ENCODE measurements at regions not wholly inside any gene's neighbourhood (a gene's known extent, or its start where the extent isn't known, plus 50 kb on each side); places are given as distances from the start of the nearest gene placed in this dataset.

- DNase-seq (ENCODE audit: low spot score) = no peak
Measured at GRCh38 chr10:57874810-57875209, 392.9 kb downstream of the IPMK start.

GRCh38 chr10:57867241-57867640 lies 400.5 kb downstream of the IPMK start:
- DNase-seq (ENCODE audit: low spot score) = no peak

GRCh38 chr10:57864765-57865680 lies 402.7 kb downstream of the IPMK start:
- no peak for DNase-seq (ENCODE audit: low spot score)

DNA sequence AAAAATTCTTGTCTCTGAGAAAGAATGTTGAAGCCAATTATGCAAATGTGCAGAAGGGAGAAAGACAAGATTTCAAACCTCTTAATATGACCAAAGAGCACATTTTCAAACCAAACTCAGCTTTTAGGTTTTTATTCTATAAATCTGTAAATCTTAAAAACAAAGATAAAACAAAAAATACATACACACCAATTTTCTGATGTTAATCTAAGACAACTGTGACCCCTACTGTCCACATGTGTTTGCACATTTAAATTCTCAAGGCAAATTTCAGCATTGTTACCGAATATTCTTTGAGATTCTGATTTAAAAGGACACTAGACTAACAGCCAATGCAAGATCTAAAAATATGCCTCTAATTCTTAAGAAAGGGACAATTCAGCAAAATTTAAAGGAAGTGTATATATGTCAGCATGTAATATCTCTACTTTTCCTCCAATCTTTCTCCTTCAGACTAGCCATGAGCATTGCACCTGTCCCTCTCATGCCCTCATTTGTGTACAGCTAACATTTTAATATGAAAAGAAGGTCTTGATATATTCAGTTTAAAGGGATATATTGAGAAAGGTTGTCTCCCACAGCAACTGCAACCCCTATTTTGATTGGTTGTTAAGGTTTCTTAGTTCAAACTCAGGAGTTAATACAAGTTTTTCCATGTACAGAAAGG lies 417.9 kb downstream of the IPMK start:
- DNase-seq (ENCODE audit: low spot score) = no peak

DNA sequence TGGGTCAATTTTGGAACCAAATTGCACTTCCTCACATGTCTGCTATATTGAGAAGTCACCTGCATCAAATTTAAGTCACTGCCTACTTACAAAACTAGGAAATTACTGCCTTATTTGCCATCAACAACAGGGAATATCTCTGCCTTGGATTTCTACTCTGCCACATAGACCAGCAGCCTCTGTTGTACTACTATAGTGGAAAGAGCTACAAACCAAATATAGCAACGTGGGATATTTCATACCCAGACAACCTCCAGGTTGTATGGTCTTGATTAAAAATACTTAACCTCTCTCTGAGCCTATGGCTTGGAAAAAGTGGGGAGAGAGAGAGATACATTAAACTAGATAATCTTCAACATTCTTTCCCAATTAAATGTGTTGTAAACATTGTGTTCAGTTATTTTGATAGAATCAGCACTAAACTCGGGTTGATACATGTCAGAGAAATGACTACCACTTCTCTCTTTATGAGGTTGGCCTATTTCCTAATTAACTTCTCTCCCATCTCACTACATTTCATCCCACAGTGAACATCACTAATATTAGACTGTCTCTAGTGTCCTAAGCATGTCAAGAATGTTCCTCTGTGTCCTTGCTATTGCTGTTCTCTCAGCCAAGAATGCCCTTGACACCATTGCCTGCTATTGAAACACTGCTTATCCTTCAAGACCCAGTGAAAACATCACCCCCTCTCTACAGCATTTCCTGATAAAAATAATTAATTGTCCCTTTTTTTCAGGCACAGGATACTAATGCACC lies 421.2 kb downstream of the IPMK start:
- no peak for DNase-seq (ENCODE audit: low spot score)

DNA sequence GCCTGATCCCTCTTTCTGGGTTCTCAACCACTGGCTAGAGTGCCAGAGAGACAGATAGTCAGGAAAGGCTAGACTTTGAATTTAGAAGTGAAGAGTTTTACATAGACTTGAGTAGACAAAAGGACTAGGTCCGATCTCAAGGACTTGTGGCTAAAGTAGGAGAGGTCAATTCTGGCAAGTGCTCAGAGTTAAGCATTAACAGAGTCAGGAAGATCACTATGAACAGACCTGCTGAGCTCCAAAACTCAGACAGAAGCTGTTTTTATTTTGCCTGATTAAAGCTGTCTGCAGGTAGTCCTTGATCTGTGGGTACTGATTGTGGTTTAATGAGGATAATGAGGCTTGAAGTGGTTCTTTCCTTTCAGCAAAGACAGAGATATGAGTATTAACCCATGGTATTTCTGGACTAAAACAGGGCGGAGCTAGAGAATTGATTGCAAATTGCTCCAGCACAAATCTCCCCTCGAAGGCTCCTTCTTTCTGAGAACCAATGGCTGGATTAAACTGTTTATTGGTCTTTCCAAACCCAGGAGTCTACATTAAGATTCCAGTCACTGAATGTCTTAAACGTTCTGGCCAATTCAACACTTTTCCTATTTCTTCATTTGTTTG lies 423.2 kb downstream of the IPMK start:
- no peak for DNase-seq (ENCODE audit: low spot score)

- DNase-seq (ENCODE audit: low spot score) = no peak
Measured at GRCh38 chr10:57830877-57831560, 436.7 kb downstream of the IPMK start.

GRCh38 chr10:57825015-57825414 lies 442.7 kb downstream of the IPMK start:
- DNase-seq (ENCODE audit: low spot score) = no peak

DNA sequence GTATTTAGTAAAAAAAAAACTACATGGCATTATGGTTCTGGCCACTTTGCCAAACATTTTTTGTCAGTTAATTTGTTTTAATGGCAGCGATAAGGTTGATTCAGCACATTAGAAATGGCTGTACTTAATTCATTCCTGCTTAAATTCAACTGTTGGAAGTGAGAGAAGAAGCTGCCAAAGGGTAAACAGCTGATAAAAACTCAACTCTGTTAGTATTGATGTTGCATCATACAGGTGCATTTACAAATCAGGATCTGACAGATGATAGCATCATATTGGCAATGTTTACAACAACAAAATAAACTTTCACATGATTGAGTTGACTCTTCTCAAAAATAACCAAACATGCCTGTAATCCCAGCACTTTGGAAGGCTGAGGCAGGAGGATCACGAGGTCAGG lies 444.3 kb downstream of the IPMK start:
- no peak for DNase-seq (ENCODE audit: low spot score)

DNA sequence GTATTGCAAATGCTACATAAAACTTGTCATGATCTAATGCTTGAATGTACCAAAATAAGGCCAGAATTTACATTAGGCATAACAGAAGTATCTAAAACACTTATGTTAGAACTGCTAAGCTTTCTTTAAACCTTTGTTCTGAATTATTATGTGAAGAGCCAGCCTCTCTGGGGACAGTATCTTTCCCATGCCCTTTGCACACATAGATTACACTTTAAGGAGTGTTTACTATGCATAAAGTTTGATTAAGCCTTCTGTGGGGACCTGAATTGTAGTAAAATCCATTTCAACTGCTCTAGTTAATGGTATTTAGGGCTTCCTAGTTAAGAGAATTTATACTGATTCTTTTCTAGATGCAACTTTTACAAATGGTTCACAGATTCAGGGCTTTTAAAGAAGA lies 444.7 kb downstream of the IPMK start:
- no peak for DNase-seq (ENCODE audit: low spot score)

GRCh38 chr10:57818522-57818921 lies 449.2 kb downstream of the IPMK start:
- no peak for DNase-seq (ENCODE audit: low spot score)

- no peak for DNase-seq (ENCODE audit: low spot score)
Measured at GRCh38 chr10:57817741-57818140, 450.0 kb downstream of the IPMK start.

GRCh38 chr10:57815949-57816348 lies 451.7 kb downstream of the IPMK start:
- no peak for DNase-seq (ENCODE audit: low spot score)

GRCh38 chr10:57809961-57810360 lies 457.7 kb downstream of the IPMK start:
- no peak for DNase-seq (ENCODE audit: low spot score)

- DNase-seq (ENCODE audit: low spot score) = no peak
Measured at GRCh38 chr10:57807906-57808305, 459.8 kb downstream of the IPMK start.

- DNase-seq (ENCODE audit: low spot score) = no peak
Measured at GRCh38 chr10:57806675-57807074, 461.0 kb downstream of the IPMK start.

DNA sequence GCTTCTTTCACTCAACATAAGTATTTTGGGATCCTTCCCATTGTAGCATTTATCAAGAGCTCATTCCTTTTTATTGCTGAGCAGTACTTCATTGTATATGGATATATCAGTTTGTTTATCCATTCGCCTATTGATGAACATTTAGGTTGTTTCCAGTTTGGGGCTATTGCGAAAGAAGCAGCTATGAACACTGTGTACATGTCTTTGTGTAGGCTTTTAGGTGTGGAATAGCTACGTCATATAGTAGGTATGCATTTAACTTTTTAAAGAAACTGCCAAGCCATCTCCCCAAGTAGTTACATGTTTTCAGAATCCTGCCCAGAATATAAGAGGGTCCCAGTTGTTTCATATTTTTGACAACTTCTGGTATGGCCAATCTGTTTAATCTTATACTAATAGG lies 468.1 kb downstream of the IPMK start:
- no peak for DNase-seq (ENCODE audit: low spot score)

GRCh38 chr10:57798830-57799229 lies 468.9 kb downstream of the IPMK start:
- DNase-seq (ENCODE audit: low spot score) = no peak

- DNase-seq (ENCODE audit: low spot score) = no peak
Measured at GRCh38 chr10:57791546-57791945, 476.1 kb downstream of the IPMK start.

GRCh38 chr10:57790703-57791102 lies 477.0 kb downstream of the IPMK start:
- DNase-seq (ENCODE audit: low spot score) = no peak

- DNase-seq (ENCODE audit: low spot score) = no peak
Measured at GRCh38 chr10:57788117-57788516, 479.6 kb downstream of the IPMK start.

All from hepatic stellate cell (primary cell).